Colonic mucosa (tissue), 4 donors: ENCODE measurements at regions not wholly inside any gene's neighbourhood (a gene's known extent, or its start where the extent isn't known, plus 50 kb on each side); places are given as distances from the start of the nearest gene placed in this dataset.

ENCODE experiments used
- DNase-seq: peaks from one replicate; pipeline ENCODE4 v3.0.0-alpha.2; 2020
- H3K27ac ChIP-seq: fragments of 200-600 bp; one replicate; pipeline ENCODE4 v1.8.0; 2021
- H3K27me3 ChIP-seq: fragments of 200-600 bp; one replicate; pipeline ENCODE4 v1.8.0; 2021
- H3K36me3 ChIP-seq: fragments of 200-600 bp; one replicate; pipeline ENCODE4 v1.8.0; 2021
- H3K4me1 ChIP-seq: fragments of 200-600 bp; one replicate; pipeline ENCODE4 v1.8.0; 2021; ENCODE audit warnings: mild to moderate bottlenecking
- H3K4me3 ChIP-seq: fragments of 200-600 bp; one replicate; pipeline ENCODE4 v1.8.0; 2021
- H3K9ac ChIP-seq, 2 donors: one replicate each; pipeline ENCODE4 v1.7.0; 2013; ENCODE audit warnings: control low read depth in 2 of 2, low read depth in 2 of 2, low read length in 2 of 2
- H3K9me3 ChIP-seq: fragments of 200-600 bp; one replicate; pipeline ENCODE4 v1.8.0; 2021
- CTCF ChIP-seq: fragments of 200-600 bp; IDR thresholded peaks from one replicate; pipeline ENCODE4 v1.8.0; 2022; ENCODE audit warnings: antibody characterized with exemption, mild to moderate bottlenecking
- intact Hi-C: fragments of 100-400 bp; cut with DNase I; formaldehyde crosslinking; loops from one replicate; pipeline ENCODE4 v1.14.1; 2022
- donor health status: healthy.
- donor health status: DM: no; HTN: no; CAD: no.
- donor health status: DM: no; HTN: no; CAD: no.

GRCh38 chr4:119688446-119688845 is 59.8 kb upstream of the PDE5A start:
- no peak for TF ChIP-seq CTCF
- intact Hi-C loops, result no loop called here
- Histone ChIP-seq H3K4me3 (no peak overlapping the region), H3K9ac (no peak overlapping the region), H3K9me3 (no peaks in the 10 kb centered on the region), H3K27me3 (no peaks in the 10 kb centered on the region), H3K27ac (no peak overlapping the region), H3K36me3 (no peaks in the 10 kb centered on the region), H3K4me1 (no peaks in the 10 kb centered on the region)
- no peak for DNase-seq

GRCh38 chr4:119684463-119684862 is 55.9 kb upstream of the PDE5A start:
- intact Hi-C loops, result no loop called here
- no peaks in the 10 kb centered on the region for H3K9me3 ChIP-seq
- H3K36me3 ChIP-seq, result no peaks in the 10 kb centered on the region
- no peak overlapping the region for H3K4me3 ChIP-seq
- no peaks in the 10 kb centered on the region for H3K27me3 ChIP-seq
- TF ChIP-seq CTCF, result no peak
- H3K9ac ChIP-seq, result no peak overlapping the region
- no peaks in the 10 kb centered on the region for H3K4me1 ChIP-seq
- H3K27ac ChIP-seq, result no peak overlapping the region
- no peak for DNase-seq

GRCh38 chr4:119683518-119683917 is 54.9 kb upstream of the PDE5A start:
- no peak overlapping the region for H3K9ac ChIP-seq
- no peaks in the 10 kb centered on the region for H3K9me3 ChIP-seq
- TF ChIP-seq CTCF, result no peak
- H3K27me3 ChIP-seq, result no peaks in the 10 kb centered on the region
- intact Hi-C loops, result no loop called here
- no peak for DNase-seq
- H3K36me3 ChIP-seq, result no peaks in the 10 kb centered on the region
- H3K27ac ChIP-seq, result no peak overlapping the region
- H3K4me3 ChIP-seq, result no peak overlapping the region
- no peaks in the 10 kb centered on the region for H3K4me1 ChIP-seq

GRCh38 chr4:119682099-119682498 is 53.5 kb upstream of the PDE5A start:
- H3K4me1 ChIP-seq, result no peaks in the 10 kb centered on the region
- no peak overlapping the region for H3K9ac ChIP-seq
- no peak overlapping the region for H3K27ac ChIP-seq
- H3K27me3 ChIP-seq, result no peaks in the 10 kb centered on the region
- intact Hi-C loops, result no loop called here
- no peak for DNase-seq
- TF ChIP-seq CTCF, result no peak
- H3K4me3 ChIP-seq, result no peak overlapping the region
- H3K36me3 ChIP-seq, result no peaks in the 10 kb centered on the region
- no peaks in the 10 kb centered on the region for H3K9me3 ChIP-seq

GRCh38 chr4:119679251-119679650 is 50.6 kb upstream of the PDE5A start:
- no peak for DNase-seq
- H3K27me3 ChIP-seq, result no peaks in the 10 kb centered on the region
- intact Hi-C loops, result no loop called here
- no peak overlapping the region for H3K27ac ChIP-seq
- no peaks in the 10 kb centered on the region for H3K36me3 ChIP-seq
- no peak overlapping the region for H3K4me3 ChIP-seq
- H3K9me3 ChIP-seq, result no peaks in the 10 kb centered on the region
- no peak overlapping the region for H3K9ac ChIP-seq
- H3K4me1 ChIP-seq, result no peaks in the 10 kb centered on the region
- TF ChIP-seq CTCF, result no peak

- H3K36me3 ChIP-seq, result no peaks in the 10 kb centered on the region
- H3K4me3 ChIP-seq, result no peak overlapping the region
- intact Hi-C loops, result no loop called here
- H3K4me1 ChIP-seq, result no peaks in the 10 kb centered on the region
- no peaks in the 10 kb centered on the region for H3K9me3 ChIP-seq
- no peak overlapping the region for H3K27ac ChIP-seq
- DNase-seq, result no peak
- no peak for TF ChIP-seq CTCF
- H3K27me3 ChIP-seq, result no peaks in the 10 kb centered on the region
- no peak overlapping the region for H3K9ac ChIP-seq
Observed at GRCh38 chr4:119678761-119679160, 50.2 kb upstream of the PDE5A start.
